IMR-90 (cell line): ENCODE measurements at regions not wholly inside any gene's neighbourhood (a gene's known extent, or its start where the extent isn't known, plus 50 kb on each side); places are given as distances from the start of the nearest gene placed in this dataset.

Source experiments
- ATAC-seq: fragments of 200-7000 bp; cut with Tn5 transposase; 2 replicates; pipeline ENCODE4 v1.9.1; 2020; ENCODE audit warnings: low read depth, mild to moderate bottlenecking, moderate library complexity
- BruUV-seq: library from RNA; stranded (reverse); fragments of 400-500 nt; replicated peaks from 2 replicates; lab custom pipeline; 2021; lab: Mats Ljungman, UMichigan
- CTCF ChIA-PET: fragments of 300-600 bp; formaldehyde crosslinking; extraction: SDS; loops from one replicate; lab custom pipeline; 2021; ENCODE audit warnings: antibody characterized with exemption; lab: Yijun Ruan, JAX
- POLR2A ChIA-PET: fragments of 300-600 bp; sonication (Branson Sonifier 250); formaldehyde crosslinking; loops from one replicate; lab custom pipeline; 2022; ENCODE audit warnings: antibody characterized with exemption; ENCODE audit not compliant: unreplicated experiment; lab: Charles Lee
- DNase-seq: peaks from one replicate; pipeline ENCODE4 v3.0.0; 2013
- H2AFZ ChIP-seq: replicated peaks from 2 replicates; pipeline ENCODE3; 2013; ENCODE audit warnings: low read length, mild to moderate bottlenecking; ENCODE audit not compliant: poor library complexity
- H2AK5ac ChIP-seq: 2 replicates; pipeline ENCODE4 v1.6.1; 2013; ENCODE audit warnings: low read depth, low read length, inconsistent platforms
- H2AK9ac ChIP-seq: replicated peaks from 2 replicates; pipeline ENCODE3; 2013; ENCODE audit warnings: mild to moderate bottlenecking, low read depth, low read length, moderate library complexity; ENCODE audit not compliant: poor library complexity
- H2BK120ac ChIP-seq: 2 replicates; pipeline ENCODE4 v1.6.1; 2013; ENCODE audit warnings: low read depth, low read length, inconsistent platforms
- H2BK15ac ChIP-seq: 3 replicates; pipeline ENCODE4 v1.6.1; 2013; ENCODE audit warnings: low read depth, low read length, inconsistent platforms
- H2BK20ac ChIP-seq: 2 replicates; pipeline ENCODE4 v1.6.1; 2013; ENCODE audit warnings: low read depth, mild to moderate bottlenecking, inconsistent platforms, low read length, moderate library complexity
- H2BK5ac ChIP-seq: 2 replicates; pipeline ENCODE4 v1.6.1; 2013; ENCODE audit warnings: mild to moderate bottlenecking, low read depth, low read length, inconsistent platforms; ENCODE audit not compliant: poor library complexity, severe bottlenecking
- H3K14ac ChIP-seq: replicated peaks from 2 replicates; pipeline ENCODE4 v1.6.1; 2013; ENCODE audit warnings: low read depth, low read length, inconsistent platforms
- H3K18ac ChIP-seq: 2 replicates; pipeline ENCODE4 v1.6.1; 2013; ENCODE audit warnings: low read depth, low read length, control low read depth
- H3K23ac ChIP-seq: 2 replicates; pipeline ENCODE4 v1.6.1; 2013; ENCODE audit warnings: low read depth, low read length, inconsistent platforms
- H3K27ac ChIP-seq: 2 replicates; pipeline ENCODE4 v1.5.1; 2013; ENCODE audit warnings: mild to moderate bottlenecking, control low read depth, low read length; ENCODE audit not compliant: insufficient read depth
- H3K27me3 ChIP-seq: 2 replicates; pipeline ENCODE4 v1.6.1; 2013; ENCODE audit warnings: low read length; ENCODE audit not compliant: control insufficient read depth, insufficient read depth
- H3K36me3 ChIP-seq: 2 replicates; pipeline ENCODE4 v1.6.1; 2013; ENCODE audit warnings: low read length, mixed read lengths; ENCODE audit not compliant: control insufficient read depth, insufficient read depth
- H3K4ac ChIP-seq: 2 replicates; pipeline ENCODE4 v1.6.1; 2013; ENCODE audit warnings: low read depth, low read length, inconsistent platforms
- H3K4me1 ChIP-seq: 2 replicates; pipeline ENCODE4 v1.6.1; 2013; ENCODE audit warnings: low read length, mixed read lengths; ENCODE audit not compliant: control insufficient read depth, insufficient read depth
- H3K4me2 ChIP-seq: 2 replicates; pipeline ENCODE4 v1.6.1; 2013; ENCODE audit warnings: low read depth, mild to moderate bottlenecking, control low read depth, low read length, moderate library complexity
- H3K4me3 ChIP-seq: 2 replicates; pipeline ENCODE4 v1.5.1; 2013; ENCODE audit warnings: low read depth, mild to moderate bottlenecking, control low read depth, low read length, moderate library complexity; ENCODE audit not compliant: insufficient read depth
- H3K56ac ChIP-seq: 2 replicates; pipeline ENCODE4 v1.6.1; 2013; ENCODE audit warnings: low read length, inconsistent platforms; ENCODE audit not compliant: insufficient read depth; ENCODE audit errors: extremely low read depth
- H3K79me1 ChIP-seq, 2 experiments: 2 replicates each; pipeline ENCODE4 v1.6.1; 2013; ENCODE audit warnings: low read length in 2 of 2, inconsistent platforms in 1 of 2, low read depth in 1 of 2
- H3K9ac ChIP-seq: 2 replicates; pipeline ENCODE4 v1.6.1; 2013; ENCODE audit warnings: low read depth, low read length, control low read depth
- H3K9me1 ChIP-seq: 2 replicates; pipeline ENCODE4 v1.6.1; 2013; ENCODE audit warnings: low read length, inconsistent platforms; ENCODE audit not compliant: insufficient read depth
- H3K9me3 ChIP-seq: 2 replicates; pipeline ENCODE4 v1.6.1; 2013; ENCODE audit warnings: low read length; ENCODE audit not compliant: control insufficient read depth, insufficient read depth
- H4K20me1 ChIP-seq: 2 replicates; pipeline ENCODE4 v1.6.1; 2013; ENCODE audit warnings: low read length, inconsistent platforms; ENCODE audit not compliant: insufficient read depth
- H4K5ac ChIP-seq: 2 replicates; pipeline ENCODE4 v1.6.1; 2013; ENCODE audit warnings: mild to moderate bottlenecking, low read depth, low read length, control low read depth
- H4K8ac ChIP-seq, 2 experiments: 2 replicates each; pipeline ENCODE4 v1.6.1; 2013; ENCODE audit warnings: low read depth in 2 of 2, low read length in 2 of 2, control low read depth in 1 of 2, inconsistent platforms in 1 of 2
- H4K91ac ChIP-seq: 2 replicates; pipeline ENCODE4 v1.6.1; 2013; ENCODE audit warnings: low read depth, low read length, inconsistent platforms; ENCODE audit not compliant: insufficient read depth
- MAFK ChIP-seq: IDR thresholded peaks from 2 replicates; pipeline ENCODE4 v1.6.1; 2012; ENCODE audit warnings: low read depth, low read length, improper control_type of control experiment
- MXI1 ChIP-seq: IDR thresholded peaks from 2 replicates; pipeline ENCODE4 v1.6.1; 2012; ENCODE audit warnings: low read depth, mild to moderate bottlenecking, low read length, moderate library complexity, borderline replicate concordance
- WGBS, 2 experiments: methylation state at CpG; one replicate each; pipeline versions ENCODE4 v1.1.5 to v1.1.7; 2013; ENCODE audit warnings: missing lambda C conversion rate in 2 of 2; ENCODE audit not compliant: insufficient read length in 1 of 2; ENCODE audit errors: extremely low coverage in 2 of 2; 5-methylcytosine and 5-hydroxymethylcytosine counted together
- dilution Hi-C: fragments of 300-500 bp; cut with HindIII; formaldehyde crosslinking; loops from one replicate; pipeline ENCODE4 v1.14.3; 2018; ENCODE audit warnings: low sequenced_read_pairs; ENCODE audit not compliant: unreplicated experiment
- in situ Hi-C: fragments of 300-500 bp; cut with MboI; formaldehyde crosslinking; loops from 3 replicates; pipeline ENCODE4 v1.14.3; 2019; ENCODE audit warnings: low sequenced_read_pairs, inconsistent platforms, mixed read lengths
- intact Hi-C: fragments of 100-400 bp; cut with micrococcal nuclease; formaldehyde crosslinking; loops from 2 replicates; pipeline ENCODE4 v1.10.0; 2022

- H2BK20ac ChIP-seq = no peak overlapping the region
- H3K9ac ChIP-seq = no peak overlapping the region
- H4K91ac ChIP-seq = no peak overlapping the region
- H2AK9ac ChIP-seq = no peak overlapping the region
- ChIA-PET CTCF (no interaction called here), POLR2A (interaction anchor here (0.8 kb wide), 1 partner anchor 24 kb away, joined by 3 read pairs; no protein-coding TSS in a partner anchor)
- no peaks in the 10 kb centered on the region for H4K20me1 ChIP-seq
- DNase-seq = no peak
- H4K8ac ChIP-seq = no peak overlapping the region
- no peak overlapping the region for H2BK120ac ChIP-seq
- H3K4me2 ChIP-seq = no peak overlapping the region
- ATAC-seq = no peak
- no peaks in the 10 kb centered on the region for H3K36me3 ChIP-seq
- TF ChIP-seq MAFK = 0 out of 2 replicates have a peak, but pooled peaks have one; percentile 4
- no peak for TF ChIP-seq MXI1
- in situ Hi-C loops = no loop called here
- H3K23ac ChIP-seq = no peak overlapping the region
- H2BK15ac ChIP-seq = no peak overlapping the region
- no peak overlapping the region for H2BK5ac ChIP-seq
- no peak overlapping the region for H3K27ac ChIP-seq
- H3K79me1 ChIP-seq = no peaks in the 10 kb centered on the region
- no peak overlapping the region for H2AK5ac ChIP-seq
- WGBS, 2 experiments = no CpG with 5 or more reads among the region's 2 CpGs
- no peak overlapping the region for H3K18ac ChIP-seq
- no peak overlapping the region for H3K4me3 ChIP-seq
- no peak overlapping the region for H3K4ac ChIP-seq
- no peak overlapping the region for H3K56ac ChIP-seq
- dilution Hi-C loops = no loop called here
- no peaks in the 10 kb centered on the region for H3K9me3 ChIP-seq
- H3K14ac ChIP-seq = no peak overlapping the region
- H4K5ac ChIP-seq = no peak overlapping the region
- peaks cover 6% of the 10 kb centered on the region for H3K4me1 ChIP-seq
- peaks cover 4% of the 10 kb centered on the region; the same call in 1 of the 2 replicates for H3K9me1 ChIP-seq
- BruUV-seq = no TSS peak
- no peaks in the 10 kb centered on the region for H3K27me3 ChIP-seq
- intact Hi-C loops = no loop called here
- no peak overlapping the region for H2AFZ ChIP-seq
Measured at GRCh38 chr7:84912537-84912936, 274.3 kb downstream of the SEMA3D start.
